Stimulated activated effector memory CD8-positive, alpha-beta T cell treated with anti-CD3 and anti-CD28 coated beads, Interleukin-12 subunit alpha, Interleukin-12 subunit beta, amount 100 ng/mL, for 72 hours (primary cell): ENCODE measurements at regions not wholly inside any gene's neighbourhood (a gene's known extent, or its start where the extent isn't known, plus 50 kb on each side); places are given as distances from the start of the nearest gene placed in this dataset.
"Not testable (repeated sequence)": the region's sequence is repeated elsewhere in the genome, so short reads cannot be mapped to it uniquely, and the experiment has no call there.

ENCODE experiments used
- ATAC-seq: fragments of 150-1000 bp; cut with Tn5 transposase; 2 replicates; pipeline ENCODE4 v1.10.0; 2021
- DNase-seq, 2 donors: peaks; one replicate each; pipeline ENCODE4 v3.0.0; 2021 to 2022; ENCODE audit warnings: low spot score in 2 of 2
- H3K27ac Mint-ChIP-seq: one replicate; pipeline ENCODE4 v1.8.0; 2022; ENCODE audit warnings: mild to moderate bottlenecking, mixed read lengths
- H3K36me3 Mint-ChIP-seq: one replicate; pipeline ENCODE4 v1.8.0; 2022; ENCODE audit warnings: mild to moderate bottlenecking, mixed read lengths
- H3K4me1 Mint-ChIP-seq: one replicate; pipeline ENCODE4 v1.8.0; 2022; ENCODE audit warnings: mixed read lengths
- H3K4me3 Mint-ChIP-seq: one replicate; pipeline ENCODE4 v1.8.0; 2022; ENCODE audit warnings: mild to moderate bottlenecking, mixed read lengths
- H3K9me3 Mint-ChIP-seq: one replicate; pipeline ENCODE4 v1.8.0; 2022; ENCODE audit warnings: mixed read lengths

DNA sequence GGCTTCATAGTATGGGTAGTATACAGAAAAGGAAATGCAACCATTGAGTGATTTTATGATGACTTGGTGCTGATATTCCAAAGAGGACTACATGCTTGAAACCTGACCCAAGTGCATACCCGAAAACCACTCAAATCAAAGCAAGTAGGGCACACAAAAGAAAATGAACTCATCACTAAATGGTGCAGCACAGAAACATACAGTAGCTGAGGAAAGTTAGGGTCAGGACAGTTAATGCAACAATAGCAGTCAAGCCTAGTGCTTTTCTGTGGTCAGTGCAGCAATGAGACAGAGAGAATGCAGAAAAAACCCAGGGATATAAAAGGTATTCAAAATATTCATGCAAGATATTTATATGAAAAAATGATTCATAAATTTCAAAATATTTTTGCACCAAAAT lies 711.1 kb downstream of the EPHA7 start:
- Mint-ChIP-seq H3K4me1 (no peaks in the 10 kb centered on the region), H3K9me3 (peaks cover 18% of the 10 kb centered on the region), H3K27ac (no peak overlapping the region), H3K4me3 (no peak overlapping the region), H3K36me3 (no peaks in the 10 kb centered on the region)
- DNase-seq (no peak), ATAC-seq (no peak)

DNA sequence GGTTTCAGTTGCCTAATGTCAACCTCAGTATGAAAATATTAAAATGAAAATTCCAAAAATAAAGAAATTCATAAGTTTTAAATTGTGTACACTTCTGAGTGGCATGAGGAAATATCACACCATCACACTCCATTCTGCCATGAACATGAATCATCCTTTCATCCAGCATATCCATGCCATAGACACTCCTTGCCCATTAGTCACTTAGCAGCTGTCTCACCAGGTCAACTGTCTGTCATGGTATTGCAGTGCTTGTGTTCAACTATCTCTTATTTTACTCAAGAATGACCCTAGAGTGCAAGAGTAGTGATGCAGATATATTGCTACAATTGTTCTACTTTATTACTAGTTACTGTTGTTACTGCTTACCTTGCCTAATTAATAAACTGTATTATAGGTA lies 712.4 kb downstream of the EPHA7 start:
- Mint-ChIP-seq H3K27ac (no peak overlapping the region), H3K9me3 (peaks cover 14% of the 10 kb centered on the region), H3K36me3 (no peaks in the 10 kb centered on the region), H3K4me3 (no peak overlapping the region), H3K4me1 (no peaks in the 10 kb centered on the region)
- ATAC-seq (no peak), DNase-seq (no peak)

GRCh38 chr6:92701425-92702096 lies 717.8 kb downstream of the EPHA7 start:
- H3K36me3 Mint-ChIP-seq, result no peaks in the 10 kb centered on the region
- no peak overlapping the region for H3K4me3 Mint-ChIP-seq
- no peak for DNase-seq
- no peaks in the 10 kb centered on the region for H3K4me1 Mint-ChIP-seq
- ATAC-seq, result peak; percentile 51
- H3K9me3 Mint-ChIP-seq, result peaks cover 12% of the 10 kb centered on the region
- H3K27ac Mint-ChIP-seq, result no peak overlapping the region

DNA sequence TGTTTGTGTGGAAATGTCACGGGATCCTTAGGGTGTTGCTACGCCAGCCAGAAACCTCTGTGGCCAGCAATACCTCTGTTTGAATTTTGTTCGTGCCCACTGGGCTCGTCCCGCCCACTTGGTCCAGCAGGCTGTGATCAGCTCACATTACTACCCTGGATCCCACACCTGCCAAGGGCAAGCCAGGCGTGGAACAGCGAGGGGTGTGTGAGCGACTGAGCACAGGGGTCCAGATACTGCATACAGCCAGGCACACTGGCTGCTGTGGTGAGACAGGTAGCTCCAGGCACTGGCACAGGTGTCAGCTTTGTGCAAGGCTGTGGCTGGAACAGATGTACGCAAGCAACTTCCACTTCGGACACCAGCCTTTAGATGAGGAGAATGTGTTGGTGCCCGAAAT lies 718.9 kb downstream of the EPHA7 start:
- no peak overlapping the region for H3K27ac Mint-ChIP-seq
- peaks cover 11% of the 10 kb centered on the region for H3K9me3 Mint-ChIP-seq
- DNase-seq (no peak), ATAC-seq (no peak)
- H3K36me3 Mint-ChIP-seq, result no peaks in the 10 kb centered on the region
- no peaks in the 10 kb centered on the region for H3K4me1 Mint-ChIP-seq
- no peak overlapping the region for H3K4me3 Mint-ChIP-seq

DNA sequence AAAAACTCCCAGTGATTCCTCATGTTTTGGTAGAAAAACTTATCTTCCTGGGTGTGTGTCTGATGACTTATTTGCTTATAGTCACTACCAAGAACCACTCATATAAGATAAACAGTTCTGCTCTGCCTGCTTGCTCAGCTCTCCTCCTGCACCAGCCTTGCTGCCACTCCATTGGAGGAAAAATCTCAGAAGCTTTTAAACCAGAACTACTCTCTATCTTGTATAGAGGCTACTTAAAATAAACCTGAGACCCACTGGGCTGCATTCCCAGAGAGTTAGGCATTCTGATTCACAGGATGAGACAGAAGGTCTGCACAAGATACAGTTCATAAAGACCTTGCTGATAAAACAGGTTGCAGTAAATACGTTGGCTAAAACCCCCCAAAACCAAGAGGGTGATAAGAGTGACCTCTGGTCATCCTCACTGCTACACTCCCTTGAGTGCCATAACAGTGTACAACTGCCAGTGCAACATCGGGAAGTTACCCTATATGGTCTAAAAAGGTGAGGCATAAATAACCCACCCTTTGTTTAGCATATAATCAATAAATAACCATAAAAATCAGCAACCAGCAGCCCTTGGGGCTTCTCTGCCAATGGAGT lies 728.3 kb downstream of the EPHA7 start:
- DNase-seq (no peak), ATAC-seq (no peak)
- Mint-ChIP-seq H3K36me3 (no peaks in the 10 kb centered on the region), H3K4me1 (no peaks in the 10 kb centered on the region), H3K4me3 (no peak overlapping the region), H3K27ac (no peak overlapping the region), H3K9me3 (peaks cover 13% of the 10 kb centered on the region)

- no peaks in the 10 kb centered on the region for H3K36me3 Mint-ChIP-seq
- DNase-seq (no peak), ATAC-seq (no peak)
- peaks cover 13% of the 10 kb centered on the region for H3K9me3 Mint-ChIP-seq
- no peak overlapping the region for H3K27ac Mint-ChIP-seq
- no peaks in the 10 kb centered on the region for H3K4me1 Mint-ChIP-seq
- no peak overlapping the region for H3K4me3 Mint-ChIP-seq
Observed at GRCh38 chr6:92688342-92688741, 731.0 kb downstream of the EPHA7 start.

GRCh38 chr6:92687278-92687677 lies 732.1 kb downstream of the EPHA7 start:
- ATAC-seq, result no peak
- Mint-ChIP-seq H3K36me3 (no peaks in the 10 kb centered on the region), H3K4me1 (no peaks in the 10 kb centered on the region), H3K4me3 (no peak overlapping the region), H3K27ac (no peak overlapping the region), H3K9me3 (peaks cover 13% of the 10 kb centered on the region)
- no peak for DNase-seq

- no peak overlapping the region for H3K27ac Mint-ChIP-seq
Observed at GRCh38 chr6:92684386-92684785, 735.0 kb downstream of the EPHA7 start.

DNA sequence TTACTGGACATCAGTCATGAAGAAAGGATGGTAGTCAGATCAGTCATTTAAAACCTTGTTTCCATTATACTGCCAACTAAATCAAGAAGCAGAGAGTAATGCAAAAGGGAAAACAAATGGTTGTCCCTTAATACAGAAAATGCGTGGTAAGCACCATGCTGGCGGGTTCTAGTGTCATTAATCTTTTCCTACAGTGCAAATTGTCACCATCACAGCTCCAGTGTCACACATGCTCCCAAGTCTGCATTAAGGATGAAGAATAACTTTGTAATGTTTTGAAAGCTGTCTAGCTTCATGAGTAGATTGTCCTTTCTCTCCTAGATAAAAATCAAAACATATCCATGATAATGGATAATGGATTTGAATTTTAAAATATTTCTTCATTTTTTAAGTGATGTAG lies 735.6 kb downstream of the EPHA7 start:
- DNase-seq (no peak), ATAC-seq (no peak)
- Mint-ChIP-seq H3K9me3 (peaks cover 12% of the 10 kb centered on the region), H3K4me1 (no peaks in the 10 kb centered on the region), H3K27ac (no peak overlapping the region), H3K4me3 (no peak overlapping the region), H3K36me3 (no peaks in the 10 kb centered on the region)

More at GRCh38 chr6:92684386-92684785, 735.0 kb downstream of the EPHA7 start:
- Mint-ChIP-seq H3K4me1 (no peaks in the 10 kb centered on the region), H3K36me3 (no peaks in the 10 kb centered on the region), H3K9me3 (peaks cover 10% of the 10 kb centered on the region), H3K4me3 (no peak overlapping the region)
- no peak for DNase-seq
- no peak for ATAC-seq

DNA sequence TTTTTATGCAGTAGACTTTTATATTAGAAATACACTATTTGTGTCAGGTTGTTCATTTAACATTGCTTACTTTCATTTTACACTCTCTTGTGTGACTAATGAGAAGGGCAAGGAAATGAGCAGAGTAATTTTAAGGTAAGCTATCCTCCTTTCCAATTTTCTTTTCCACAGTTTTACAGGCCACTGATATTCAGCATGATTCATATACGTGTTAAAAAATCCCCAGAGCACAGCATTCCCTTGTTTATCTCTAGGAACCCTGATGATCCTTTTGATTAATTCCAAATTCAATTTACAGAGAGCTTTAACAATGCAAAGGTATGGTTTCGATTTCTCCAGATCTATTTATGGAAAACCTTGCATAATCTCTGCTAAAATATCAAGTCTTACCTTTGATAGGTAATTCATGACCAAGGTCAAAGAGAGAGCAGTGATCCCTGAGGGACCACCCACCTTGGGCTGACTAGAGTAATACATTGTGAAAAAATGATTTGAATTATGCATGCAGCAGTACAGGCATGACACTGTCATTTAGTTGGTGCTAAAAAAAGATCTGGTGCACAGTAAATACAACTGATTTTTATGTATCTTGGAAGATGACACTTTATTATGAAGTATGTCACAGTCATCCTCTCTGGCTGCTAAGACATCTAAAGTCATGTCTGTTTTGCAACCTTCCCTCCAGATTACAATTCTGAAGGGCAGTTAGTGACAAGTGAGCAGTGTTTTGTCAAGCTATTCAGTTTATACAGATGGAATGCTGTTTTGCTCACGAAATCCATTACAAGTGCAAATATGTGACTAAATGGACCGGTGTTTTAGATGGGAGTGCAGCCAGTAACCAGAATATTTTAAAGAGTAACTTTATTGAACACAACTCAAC lies 736.6 kb downstream of the EPHA7 start:
- Mint-ChIP-seq H3K36me3 (no peaks in the 10 kb centered on the region), H3K9me3 (peaks cover 10% of the 10 kb centered on the region), H3K27ac (no peak overlapping the region), H3K4me1 (no peaks in the 10 kb centered on the region), H3K4me3 (no peak overlapping the region)
- no peak for DNase-seq
- ATAC-seq, result no peak

DNA sequence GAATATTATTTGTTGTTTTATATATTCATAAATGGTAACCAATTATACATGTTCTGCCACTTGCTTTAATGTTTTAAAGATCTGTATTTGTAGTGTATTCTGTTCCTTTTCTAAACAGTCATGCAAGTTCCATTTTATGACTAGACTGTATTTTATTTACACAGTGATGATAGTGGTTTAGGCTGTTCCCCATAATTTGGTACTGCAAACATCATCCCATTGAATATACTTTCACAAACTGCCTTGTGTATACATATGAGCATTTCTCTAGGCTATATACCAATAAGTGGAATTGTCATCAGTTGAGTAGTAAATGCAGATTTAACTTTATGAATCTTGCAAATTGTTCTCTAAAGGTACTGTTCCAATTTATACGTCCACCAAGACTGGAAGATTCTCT lies 738.0 kb downstream of the EPHA7 start:
- Mint-ChIP-seq H3K4me3 (no peak overlapping the region), H3K36me3 (no peaks in the 10 kb centered on the region), H3K9me3 (peaks cover 10% of the 10 kb centered on the region), H3K4me1 (no peaks in the 10 kb centered on the region), H3K27ac (no peak overlapping the region)
- no peak for ATAC-seq
- DNase-seq, result no peak

DNA sequence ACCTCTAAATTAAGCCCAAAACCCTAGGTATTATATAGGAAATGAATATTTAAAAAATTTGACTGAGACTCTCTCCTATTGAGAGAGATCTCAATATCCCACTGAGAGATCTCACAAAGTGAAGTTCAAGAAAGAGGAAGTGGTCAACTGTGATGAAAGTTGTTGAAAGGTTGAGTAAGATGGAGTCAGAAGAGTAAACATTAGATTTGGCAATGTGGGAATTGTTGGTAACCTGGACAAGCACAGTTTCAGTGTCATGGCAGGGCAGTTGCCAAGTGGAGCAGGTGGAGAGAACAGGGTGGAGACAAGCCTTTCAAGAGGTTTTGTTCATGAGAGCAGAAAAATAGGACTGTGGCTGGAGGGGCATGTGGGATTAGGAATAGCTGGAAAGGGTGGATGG lies 747.9 kb downstream of the EPHA7 start:
- H3K9me3 Mint-ChIP-seq, result peaks cover 21% of the 10 kb centered on the region
- H3K36me3 Mint-ChIP-seq, ATAC-seq, H3K27ac Mint-ChIP-seq, H3K4me1 Mint-ChIP-seq, H3K4me3 Mint-ChIP-seq, DNase-seq: not testable (repeated sequence)

- Mint-ChIP-seq H3K36me3 (no peaks in the 10 kb centered on the region), H3K9me3 (peaks cover 21% of the 10 kb centered on the region), H3K4me3 (no peak overlapping the region), H3K4me1 (no peaks in the 10 kb centered on the region), H3K27ac (no peak overlapping the region)
- no peak for DNase-seq
- no peak for ATAC-seq
Observed at GRCh38 chr6:92667843-92668242, 751.5 kb downstream of the EPHA7 start.

DNA sequence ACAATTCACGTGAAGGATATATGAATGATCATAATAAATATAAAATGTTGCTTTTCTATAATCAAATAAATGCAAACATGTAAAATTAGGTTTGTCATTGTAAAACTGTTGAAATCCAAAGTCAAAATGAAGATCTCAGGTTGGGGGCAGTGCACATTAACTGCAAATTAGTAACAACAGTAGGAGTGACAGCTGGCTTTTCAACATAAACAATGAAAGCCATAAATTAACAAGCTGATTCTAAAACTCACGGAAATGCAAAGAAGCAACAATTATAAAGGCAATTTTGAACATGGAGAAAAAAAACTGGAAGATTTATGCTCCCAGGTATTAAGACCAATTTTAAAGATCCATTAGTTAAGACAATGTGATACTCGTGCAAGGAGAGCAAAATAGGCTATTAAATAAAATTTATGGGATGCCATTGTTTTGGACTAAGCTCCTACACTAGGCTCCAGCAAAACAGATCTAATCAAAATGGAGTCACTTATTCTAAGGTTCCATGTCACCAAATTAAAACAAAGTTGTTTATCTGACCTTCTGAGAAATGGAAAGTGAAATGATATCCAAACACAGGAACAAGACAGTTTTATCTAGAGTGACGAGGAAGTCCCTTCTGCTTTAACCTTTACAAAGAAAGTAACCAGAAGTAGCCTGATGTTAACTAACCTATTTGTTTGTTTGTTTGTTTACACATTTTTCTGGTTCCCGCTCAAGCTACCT lies 770.8 kb downstream of the EPHA7 start:
- no peak overlapping the region for H3K4me3 Mint-ChIP-seq
- DNase-seq (no peak), ATAC-seq (no peak)
- H3K4me1 Mint-ChIP-seq, result no peaks in the 10 kb centered on the region
- no peaks in the 10 kb centered on the region for H3K36me3 Mint-ChIP-seq
- no peak overlapping the region for H3K27ac Mint-ChIP-seq
- H3K9me3 Mint-ChIP-seq, result peaks cover 13% of the 10 kb centered on the region

- H3K9me3 Mint-ChIP-seq, result peaks cover 14% of the 10 kb centered on the region
- H3K4me3 Mint-ChIP-seq, result no peak overlapping the region
- no peak overlapping the region for H3K27ac Mint-ChIP-seq
- DNase-seq (no peak), ATAC-seq (no peak)
- no peaks in the 10 kb centered on the region for H3K4me1 Mint-ChIP-seq
- H3K36me3 Mint-ChIP-seq, result no peaks in the 10 kb centered on the region
Observed at GRCh38 chr6:92647630-92648029, 771.7 kb downstream of the EPHA7 start.
